Right lobe of liver (tissue), 6 donors: ENCODE measurements at regions not wholly inside any gene's neighbourhood (a gene's known extent, or its start where the extent isn't known, plus 50 kb on each side); places are given as distances from the start of the nearest gene placed in this dataset.

Experiments
- ATAC-seq, 4 donors: fragments of 200-7000 bp; cut with Tn5 transposase; one replicate each; pipeline ENCODE4 v1.9.1; 2020; ENCODE audit warnings: mild to moderate bottlenecking in 4 of 4, moderate library complexity in 4 of 4
- DNase-seq, 3 donors: peaks; one replicate each; pipeline ENCODE4 v3.0.0-alpha.2; 2020
- H3K27ac ChIP-seq, 3 donors: fragments of 200-600 bp; one replicate each; pipeline ENCODE4 v1.8.0; 2022
- H3K27me3 ChIP-seq, 2 donors: fragments of 200-600 bp; one replicate each; pipeline ENCODE4 v1.8.0; 2022
- H3K36me3 ChIP-seq, 4 donors: fragments of 200-600 bp; sonication (generic) in 1 of 4; one replicate each; pipeline versions ENCODE4 v1.5.1 to v1.8.0; 2017 to 2022; ENCODE audit warnings: control low read depth in 1 of 4
- H3K4me1 ChIP-seq, 4 donors: fragments of 200-600 bp; sonication (generic) in 1 of 4; one replicate each; pipeline versions ENCODE4 v1.5.1 to v1.8.0; 2017 to 2022; ENCODE audit warnings: control low read depth in 1 of 4
- H3K4me3 ChIP-seq, 3 donors: fragments of 200-600 bp; one replicate each; pipeline ENCODE4 v1.8.0; 2022
- H3K9me3 ChIP-seq, 4 donors: fragments of 200-600 bp; sonication (generic) in 1 of 4; one replicate each; pipeline versions ENCODE4 v1.5.1 to v1.8.0; 2017 to 2022; ENCODE audit warnings: control low read depth in 1 of 4
- POLR2A ChIP-seq: fragments of 450-650 bp; IDR thresholded peaks from one replicate; pipeline ENCODE4 v1.6.1; 2017; ENCODE audit warnings: antibody characterized with exemption, mild to moderate bottlenecking
- WGBS: methylation state at CpG from one replicate; pipeline ENCODE4 v1.1.6; 2018; ENCODE audit warnings: low coverage, low lambda C conversion rate; ENCODE audit not compliant: insufficient coverage; ENCODE audit errors: missing lambda C conversion rate; 5-methylcytosine and 5-hydroxymethylcytosine counted together
- intact Hi-C, 2 donors: fragments of 100-400 bp; cut with DNase I; formaldehyde crosslinking; loops; one replicate each; pipeline versions ENCODE4 v1.11.2 to v1.14.1; 2022
- TF ChIP-seq, protein P1 (sequence below), 4 donors: fragments of 200-600 bp in 3 of 4; fragments of 450-650 bp in 1 of 4; IDR thresholded peaks; one replicate each; pipeline versions ENCODE4 v1.5.1 to v1.8.0; 2016 to 2022; ENCODE audit warnings: antibody characterized with exemption in 4 of 4, mild to moderate bottlenecking in 2 of 4
- donor health status: DM: no; HTN: yes; CAD: no.
- donor health status: DM: no; HTN: no; CAD: no.
- donor health status: DM: no; HTN: no; CAD: no.
- donor health status: DM: no; HTN: yes; CAD: no.
- donor health status: DM: no; HTN: yes; CAD: no.

DNA sequence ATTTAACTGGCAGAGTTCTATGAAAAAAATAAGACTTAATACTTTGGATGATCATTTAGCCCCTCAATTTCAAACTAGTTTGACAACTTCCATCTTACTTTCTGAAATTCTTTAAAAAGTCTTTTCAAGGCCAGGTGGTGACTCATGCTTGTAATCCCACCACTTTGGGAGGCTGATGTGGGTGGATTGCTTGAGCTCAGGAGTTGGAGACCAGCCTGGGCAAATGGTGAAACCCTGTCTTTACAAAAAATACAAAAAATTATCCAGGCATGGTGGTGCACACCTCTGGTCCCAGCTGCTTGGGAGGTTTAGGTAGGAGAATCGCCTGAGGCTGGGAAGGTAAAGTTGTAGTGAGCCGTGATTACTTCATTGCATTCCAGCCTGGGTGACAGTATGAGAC lies 154.4 kb downstream of the TANC2 start:
- TF ChIP-seq, protein P1, sequence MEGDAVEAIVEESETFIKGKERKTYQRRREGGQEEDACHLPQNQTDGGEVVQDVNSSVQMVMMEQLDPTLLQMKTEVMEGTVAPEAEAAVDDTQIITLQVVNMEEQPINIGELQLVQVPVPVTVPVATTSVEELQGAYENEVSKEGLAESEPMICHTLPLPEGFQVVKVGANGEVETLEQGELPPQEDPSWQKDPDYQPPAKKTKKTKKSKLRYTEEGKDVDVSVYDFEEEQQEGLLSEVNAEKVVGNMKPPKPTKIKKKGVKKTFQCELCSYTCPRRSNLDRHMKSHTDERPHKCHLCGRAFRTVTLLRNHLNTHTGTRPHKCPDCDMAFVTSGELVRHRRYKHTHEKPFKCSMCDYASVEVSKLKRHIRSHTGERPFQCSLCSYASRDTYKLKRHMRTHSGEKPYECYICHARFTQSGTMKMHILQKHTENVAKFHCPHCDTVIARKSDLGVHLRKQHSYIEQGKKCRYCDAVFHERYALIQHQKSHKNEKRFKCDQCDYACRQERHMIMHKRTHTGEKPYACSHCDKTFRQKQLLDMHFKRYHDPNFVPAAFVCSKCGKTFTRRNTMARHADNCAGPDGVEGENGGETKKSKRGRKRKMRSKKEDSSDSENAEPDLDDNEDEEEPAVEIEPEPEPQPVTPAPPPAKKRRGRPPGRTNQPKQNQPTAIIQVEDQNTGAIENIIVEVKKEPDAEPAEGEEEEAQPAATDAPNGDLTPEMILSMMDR (IDR thresholded peaks at IDR 0.05), result no peak
- no peak for TF ChIP-seq POLR2A

DNA sequence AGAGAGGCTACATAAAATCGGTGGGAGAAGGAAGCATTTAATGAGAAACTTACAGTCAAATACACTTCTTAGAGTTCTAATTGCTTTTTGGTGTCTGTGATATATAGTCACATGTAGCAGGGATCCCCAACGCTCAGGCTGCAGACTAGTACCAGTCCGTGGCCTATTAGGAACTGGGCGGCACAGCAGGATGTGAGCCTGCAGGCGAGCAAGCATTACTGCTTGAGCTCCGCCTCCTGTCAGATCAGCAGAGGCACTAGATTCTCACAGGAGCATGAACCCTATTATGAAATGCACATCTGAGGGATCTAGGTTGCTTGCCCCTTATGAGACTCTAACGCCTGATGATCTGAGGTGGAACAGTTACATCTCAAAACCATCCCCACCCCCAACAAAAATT lies 158.5 kb downstream of the TANC2 start:
- intact Hi-C loops, result no loop called here
- no peak for DNase-seq
- Histone ChIP-seq H3K27ac (no peak overlapping the region), H3K27me3 (no peaks in the 10 kb centered on the region), H3K36me3 (no peaks in the 10 kb centered on the region), H3K4me3 (no peak overlapping the region), H3K4me1 (no peaks in the 10 kb centered on the region), H3K9me3 (no peaks in the 10 kb centered on the region)
- no peak for ATAC-seq
- WGBS, result 61% methylated on average over 4 of the region's 7 CpGs
- TF ChIP-seq, protein P1 (IDR thresholded peaks at IDR 0.05), result no peak
- no peak for TF ChIP-seq POLR2A

More for the DNA sequence above, 154.4 kb downstream of the TANC2 start:
- Histone ChIP-seq H3K9me3 (no peaks in the 10 kb centered on the region), H3K27ac (no peak overlapping the region), H3K4me1 (no peaks in the 10 kb centered on the region), H3K27me3 (no peaks in the 10 kb centered on the region), H3K4me3 (no peak overlapping the region), H3K36me3 (no peaks in the 10 kb centered on the region)
- DNase-seq (no peak), ATAC-seq (no peak)
- intact Hi-C loops, result no loop called here
- 95% methylated on average over 2 of the region's 2 CpGs for WGBS

DNA sequence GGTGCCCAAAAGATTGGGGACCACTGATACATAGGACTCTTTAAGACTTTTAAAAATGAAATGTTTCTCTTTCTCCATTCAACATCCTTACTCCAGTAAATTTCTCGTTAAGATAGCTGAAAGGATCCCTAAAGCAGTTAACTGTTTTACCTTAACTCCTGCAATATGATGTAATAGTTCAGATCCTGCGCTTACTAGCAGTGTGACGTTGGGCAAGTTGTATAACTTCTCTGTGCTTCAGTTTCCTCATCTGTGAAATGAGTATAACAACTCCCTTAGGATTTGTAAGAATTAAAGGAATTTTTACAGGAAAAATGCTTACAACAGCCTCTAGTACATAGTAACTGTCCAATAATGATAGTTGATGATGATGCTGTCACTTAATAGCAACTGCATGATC lies 158.9 kb downstream of the TANC2 start:
- Histone ChIP-seq H3K4me1 (no peaks in the 10 kb centered on the region), H3K27ac (no peak overlapping the region), H3K4me3 (no peak overlapping the region), H3K36me3 (no peaks in the 10 kb centered on the region), H3K27me3 (no peaks in the 10 kb centered on the region), H3K9me3 (no peaks in the 10 kb centered on the region)
- intact Hi-C loops, result no loop called here
- TF ChIP-seq POLR2A, result no peak
- TF ChIP-seq, protein P1 (IDR thresholded peaks at IDR 0.05), result no peak
- WGBS, result 74% methylated on average over 3 of the region's 3 CpGs
- DNase-seq, result no peak
- no peak for ATAC-seq

DNA sequence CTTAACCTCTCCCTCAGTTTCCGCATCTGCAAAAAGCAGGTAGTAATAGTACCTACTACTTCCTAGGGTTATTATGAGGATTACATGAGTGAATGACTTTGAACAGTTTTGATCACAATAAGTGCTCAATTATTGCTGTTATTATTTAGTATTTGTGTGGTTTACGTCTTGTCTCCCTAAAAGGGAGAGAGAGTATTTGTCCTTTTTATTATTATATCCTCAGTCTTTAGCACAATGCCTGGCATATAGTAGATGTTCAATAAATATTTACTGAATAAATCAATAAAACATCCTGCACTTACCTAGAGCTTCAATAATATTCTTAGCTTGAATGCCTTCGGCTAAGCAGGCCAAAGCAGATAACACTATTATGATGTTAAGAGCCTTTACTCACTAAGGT lies 160.0 kb downstream of the TANC2 start:
- Histone ChIP-seq H3K4me1 (no peaks in the 10 kb centered on the region), H3K27me3 (no peaks in the 10 kb centered on the region), H3K27ac (no peak overlapping the region), H3K4me3 (no peak overlapping the region), H3K9me3 (no peaks in the 10 kb centered on the region), H3K36me3 (no peaks in the 10 kb centered on the region)
- intact Hi-C loops, result no loop called here
- TF ChIP-seq POLR2A, result no peak
- TF ChIP-seq, protein P1 (IDR thresholded peaks at IDR 0.05), result no peak
- DNase-seq (no peak), ATAC-seq (no peak)
- WGBS, result 81% methylated on average over 3 of the region's 3 CpGs

DNA sequence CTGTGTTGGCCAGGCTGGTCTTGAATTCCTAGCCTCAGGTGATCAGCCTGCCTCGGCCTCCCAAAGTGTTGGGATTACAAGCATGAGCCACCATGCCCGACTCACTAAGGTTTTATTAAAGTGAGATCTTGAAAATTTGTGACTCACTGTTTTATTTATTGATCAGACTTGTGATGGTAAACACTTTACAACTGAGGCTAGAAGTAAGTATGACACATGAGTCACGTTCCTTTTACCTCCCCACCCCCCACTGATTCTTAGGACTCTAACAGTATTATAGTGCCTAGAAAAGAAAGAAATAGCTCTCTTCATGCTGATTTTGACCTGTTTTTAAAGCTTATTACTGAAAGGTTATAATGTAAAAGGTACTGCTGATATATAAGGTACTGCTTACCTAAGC lies 160.6 kb downstream of the TANC2 start:
- ATAC-seq (no peak), DNase-seq (no peak)
- TF ChIP-seq, protein P1 (IDR thresholded peaks at IDR 0.05), result no peak
- no peak for TF ChIP-seq POLR2A
- no peaks in the 10 kb centered on the region for H3K9me3 ChIP-seq
- intact Hi-C loops, result no loop called here
- no peaks in the 10 kb centered on the region for H3K36me3 ChIP-seq
- 65% methylated on average over 3 of the region's 3 CpGs for WGBS
- no peaks in the 10 kb centered on the region for H3K4me1 ChIP-seq
- H3K4me3 ChIP-seq, result no peak overlapping the region
- no peaks in the 10 kb centered on the region for H3K27me3 ChIP-seq
- no peak overlapping the region for H3K27ac ChIP-seq
